ENCODE measurements at regions not wholly inside any gene's neighbourhood (a gene's known extent, or its start where the extent isn't known, plus 50 kb on each side); places are given as distances from the start of the nearest gene placed in this dataset.

DNA sequence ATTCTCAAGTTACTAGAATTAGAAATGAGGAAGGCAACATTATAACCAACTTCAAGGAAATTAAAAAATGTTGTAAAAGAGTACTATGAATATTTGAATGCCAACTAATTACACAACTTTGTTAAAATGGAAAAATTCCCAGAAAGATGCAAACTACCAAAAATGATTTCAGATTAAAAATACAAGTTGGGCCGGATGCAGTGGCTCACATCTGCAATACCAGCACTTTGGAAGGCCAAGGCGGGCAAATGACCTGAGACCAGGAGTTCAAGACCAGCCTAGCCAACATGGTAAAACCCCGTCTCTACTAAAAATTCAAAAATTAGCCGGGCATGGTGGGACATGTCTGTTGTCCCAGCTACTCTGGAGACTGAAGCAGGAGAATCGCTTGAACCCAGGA is 874.2 kb upstream of the GJE1 start:
- TF ChIP-seq POLR2AphosphoS5 (IDR thresholded peaks at IDR 0.05; ENCODE audit: control insufficient read depth, insufficient read depth, low read depth, low read length) (no peak), SMC3 (conservative IDR thresholded peaks at IDR 0.05; ENCODE audit: insufficient read depth, low read depth, low read length) (no peak)
- TF ChIP-seq, protein P1, sequence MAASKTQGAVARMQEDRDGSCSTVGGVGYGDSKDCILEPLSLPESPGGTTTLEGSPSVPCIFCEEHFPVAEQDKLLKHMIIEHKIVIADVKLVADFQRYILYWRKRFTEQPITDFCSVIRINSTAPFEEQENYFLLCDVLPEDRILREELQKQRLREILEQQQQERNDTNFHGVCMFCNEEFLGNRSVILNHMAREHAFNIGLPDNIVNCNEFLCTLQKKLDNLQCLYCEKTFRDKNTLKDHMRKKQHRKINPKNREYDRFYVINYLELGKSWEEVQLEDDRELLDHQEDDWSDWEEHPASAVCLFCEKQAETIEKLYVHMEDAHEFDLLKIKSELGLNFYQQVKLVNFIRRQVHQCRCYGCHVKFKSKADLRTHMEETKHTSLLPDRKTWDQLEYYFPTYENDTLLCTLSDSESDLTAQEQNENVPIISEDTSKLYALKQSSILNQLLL (CRISPR knock-in tag; IDR thresholded peaks at IDR 0.05; ENCODE audit: borderline replicate concordance): no peak
- TF ChIP-seq, protein P2, sequence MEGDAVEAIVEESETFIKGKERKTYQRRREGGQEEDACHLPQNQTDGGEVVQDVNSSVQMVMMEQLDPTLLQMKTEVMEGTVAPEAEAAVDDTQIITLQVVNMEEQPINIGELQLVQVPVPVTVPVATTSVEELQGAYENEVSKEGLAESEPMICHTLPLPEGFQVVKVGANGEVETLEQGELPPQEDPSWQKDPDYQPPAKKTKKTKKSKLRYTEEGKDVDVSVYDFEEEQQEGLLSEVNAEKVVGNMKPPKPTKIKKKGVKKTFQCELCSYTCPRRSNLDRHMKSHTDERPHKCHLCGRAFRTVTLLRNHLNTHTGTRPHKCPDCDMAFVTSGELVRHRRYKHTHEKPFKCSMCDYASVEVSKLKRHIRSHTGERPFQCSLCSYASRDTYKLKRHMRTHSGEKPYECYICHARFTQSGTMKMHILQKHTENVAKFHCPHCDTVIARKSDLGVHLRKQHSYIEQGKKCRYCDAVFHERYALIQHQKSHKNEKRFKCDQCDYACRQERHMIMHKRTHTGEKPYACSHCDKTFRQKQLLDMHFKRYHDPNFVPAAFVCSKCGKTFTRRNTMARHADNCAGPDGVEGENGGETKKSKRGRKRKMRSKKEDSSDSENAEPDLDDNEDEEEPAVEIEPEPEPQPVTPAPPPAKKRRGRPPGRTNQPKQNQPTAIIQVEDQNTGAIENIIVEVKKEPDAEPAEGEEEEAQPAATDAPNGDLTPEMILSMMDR (IDR thresholded peaks at IDR 0.05 in 2 of 3, conservative IDR thresholded peaks at IDR 0.05 in 1 of 3; ENCODE audit: insufficient read depth in 2 of 3, low read depth in 1 of 3, low read length in 3 of 3): no peak
- TF ChIP-seq, protein P3, sequence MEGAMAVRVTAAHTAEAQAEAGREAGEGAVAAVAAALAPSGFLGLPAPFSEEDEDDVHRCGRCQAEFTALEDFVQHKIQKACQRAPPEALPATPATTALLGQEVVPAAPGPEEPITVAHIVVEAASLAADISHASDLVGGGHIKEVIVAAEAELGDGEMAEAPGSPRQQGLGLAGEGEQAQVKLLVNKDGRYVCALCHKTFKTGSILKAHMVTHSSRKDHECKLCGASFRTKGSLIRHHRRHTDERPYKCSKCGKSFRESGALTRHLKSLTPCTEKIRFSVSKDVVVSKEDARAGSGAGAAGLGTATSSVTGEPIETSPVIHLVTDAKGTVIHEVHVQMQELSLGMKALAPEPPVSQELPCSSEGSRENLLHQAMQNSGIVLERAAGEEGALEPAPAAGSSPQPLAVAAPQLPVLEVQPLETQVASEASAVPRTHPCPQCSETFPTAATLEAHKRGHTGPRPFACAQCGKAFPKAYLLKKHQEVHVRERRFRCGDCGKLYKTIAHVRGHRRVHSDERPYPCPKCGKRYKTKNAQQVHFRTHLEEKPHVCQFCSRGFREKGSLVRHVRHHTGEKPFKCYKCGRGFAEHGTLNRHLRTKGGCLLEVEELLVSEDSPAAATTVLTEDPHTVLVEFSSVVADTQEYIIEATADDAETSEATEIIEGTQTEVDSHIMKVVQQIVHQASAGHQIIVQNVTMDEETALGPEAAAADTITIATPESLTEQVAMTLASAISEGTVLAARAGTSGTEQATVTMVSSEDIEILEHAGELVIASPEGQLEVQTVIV (CRISPR knock-in tag; IDR thresholded peaks at IDR 0.05; ENCODE audit: borderline replicate concordance): no peak

All from K562 (cell line).